KBM-7 (cell line): ENCODE measurements at regions not wholly inside any gene's neighbourhood (a gene's known extent, or its start where the extent isn't known, plus 50 kb on each side); places are given as distances from the start of the nearest gene placed in this dataset.
A peak's percentile ranks its signal among the peaks of the same experiment; 100 is the strongest.
"Not testable (repeated sequence)": the region's sequence is repeated elsewhere in the genome, so short reads cannot be mapped to it uniquely, and the experiment has no call there.

Experiments used
- DNase-seq: peaks from one replicate; pipeline ENCODE4 v3.0.0-alpha.2; 2015
- in situ Hi-C: fragments of 300-500 bp; cut with MboI; formaldehyde crosslinking; loops from 2 replicates; pipeline ENCODE4 v1.14.3; 2020; ENCODE audit warnings: low sequenced_read_pairs, low pct_unique_long_range_greater_than_20kb, mixed read lengths

DNA sequence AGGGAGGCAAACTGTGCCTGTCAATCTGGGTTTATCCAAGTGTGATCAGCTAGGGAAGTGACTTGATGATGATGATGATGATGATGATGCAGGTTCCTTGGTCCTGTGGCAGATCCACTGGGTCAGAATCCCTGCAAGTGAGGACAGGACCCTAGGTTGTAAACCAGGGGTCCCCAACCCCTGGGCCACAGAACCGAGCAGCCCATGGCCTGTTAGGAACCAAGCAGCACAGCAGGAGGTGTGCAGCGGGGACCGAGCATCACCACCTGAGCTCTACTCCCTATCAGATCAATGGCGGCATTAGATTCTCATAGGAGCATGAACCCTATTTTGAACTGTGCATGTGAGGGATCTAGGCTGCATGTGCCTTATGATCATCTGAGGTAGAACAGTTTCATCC, 144.7 kb upstream of the PDE1C start:
- in situ Hi-C loops = loop anchor here (25.0 kb wide), 1 partner anchor 478 kb away; no protein-coding TSS in a partner anchor
- no peak for DNase-seq

- DNase-seq = no peak
- in situ Hi-C loops = loop anchor here (25.0 kb wide), 1 partner anchor 475 kb away; no protein-coding TSS in a partner anchor
These were observed 142.1 kb upstream of the PDE1C start for GRCh38 chr7:32212321-32212720.

GRCh38 chr7:32206987-32207386, 136.8 kb upstream of the PDE1C start:
- DNase-seq = peak; percentile 3
- in situ Hi-C loops = loop anchor here (25.0 kb wide), 1 partner anchor 470 kb away; no protein-coding TSS in a partner anchor

DNA sequence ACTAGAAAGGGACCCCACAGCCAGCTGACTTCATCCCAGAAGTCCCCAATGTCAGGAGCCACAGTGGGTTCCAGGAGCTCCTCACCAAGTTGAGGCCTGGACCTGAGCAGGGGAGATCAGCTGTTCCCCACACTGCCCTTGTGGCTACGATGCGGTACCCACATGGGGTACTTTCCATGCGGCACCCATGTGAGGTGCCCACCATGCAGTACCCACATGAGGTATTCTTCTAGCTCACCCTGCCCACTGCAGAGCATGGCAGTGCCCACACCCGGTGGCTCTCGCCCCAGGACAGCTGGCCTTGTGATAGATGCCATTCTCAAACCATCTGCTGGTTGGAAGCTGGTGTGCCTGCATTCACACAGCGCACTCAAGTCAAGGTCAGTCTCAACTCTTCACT, 136.3 kb upstream of the PDE1C start:
- DNase-seq = no peak
- in situ Hi-C loops = loop anchor here (25.0 kb wide), 1 partner anchor 469 kb away; no protein-coding TSS in a partner anchor

GRCh38 chr7:32205298-32205824, 135.2 kb upstream of the PDE1C start:
- in situ Hi-C loops = loop anchor here (25.0 kb wide), 1 partner anchor 468 kb away; no protein-coding TSS in a partner anchor
- not testable (repeated sequence) for DNase-seq

DNA sequence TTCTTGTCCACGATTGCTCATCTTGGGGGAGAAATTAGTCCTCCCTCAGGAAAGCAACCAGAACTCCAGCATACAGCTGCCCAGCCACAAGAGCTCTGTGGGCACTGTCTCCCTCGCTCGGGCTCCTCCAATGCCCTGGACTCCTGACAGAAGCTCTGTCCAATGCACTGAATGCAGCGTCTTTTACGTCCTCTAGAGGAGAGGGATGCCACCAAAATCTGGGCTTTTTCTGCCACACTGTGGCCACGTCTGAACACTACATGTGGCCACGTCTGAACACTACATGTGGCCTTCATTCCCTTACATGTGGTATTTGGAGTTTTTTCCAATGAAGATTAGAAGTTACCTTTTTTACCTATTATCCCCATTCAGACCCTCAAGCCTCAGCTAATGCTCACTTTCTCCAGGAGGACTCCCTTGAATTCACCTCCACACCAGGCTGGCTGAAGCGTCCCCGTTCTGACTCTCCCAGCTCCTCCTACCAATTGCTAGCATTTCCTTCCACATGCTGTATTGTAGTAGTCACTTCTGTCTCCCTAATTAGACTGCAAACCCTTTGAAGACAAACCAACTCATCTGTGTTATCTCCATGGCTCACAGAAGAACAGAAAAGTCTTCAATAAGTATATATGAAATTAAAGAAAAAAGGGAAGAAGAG, 134.3 kb upstream of the PDE1C start:
- in situ Hi-C loops = loop anchor here (25.0 kb wide), 1 partner anchor 467 kb away; no protein-coding TSS in a partner anchor
- DNase-seq = peak; percentile 66

DNA sequence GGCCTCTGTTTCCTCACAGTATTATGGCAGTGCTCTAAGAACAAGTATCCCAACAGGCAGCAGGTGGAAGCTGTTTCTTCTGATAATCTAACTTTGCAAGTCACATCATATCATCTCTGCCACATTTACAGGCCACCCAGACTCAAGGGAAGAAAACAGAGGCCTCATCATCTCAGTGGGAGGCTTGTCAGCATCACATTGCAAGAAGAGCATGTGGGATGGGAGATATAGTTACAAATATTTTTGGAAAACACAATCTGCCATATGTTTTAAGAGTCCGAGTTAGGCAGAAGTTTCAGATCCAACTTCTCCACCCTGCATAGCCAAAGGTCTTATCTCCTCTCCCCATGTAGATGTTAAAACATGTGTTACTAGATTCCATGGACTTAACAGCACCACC, 130.4 kb upstream of the PDE1C start:
- DNase-seq = no peak
- in situ Hi-C loops = loop anchor here (25.0 kb wide), 1 partner anchor 463 kb away; no protein-coding TSS in a partner anchor

- DNase-seq = no peak
- in situ Hi-C loops = no loop called here
These were observed 124.3 kb upstream of the PDE1C start for GRCh38 chr7:32194537-32194936.

- in situ Hi-C loops = no loop called here
These were observed 121.1 kb upstream of the PDE1C start for GRCh38 chr7:32191305-32191704.

DNA sequence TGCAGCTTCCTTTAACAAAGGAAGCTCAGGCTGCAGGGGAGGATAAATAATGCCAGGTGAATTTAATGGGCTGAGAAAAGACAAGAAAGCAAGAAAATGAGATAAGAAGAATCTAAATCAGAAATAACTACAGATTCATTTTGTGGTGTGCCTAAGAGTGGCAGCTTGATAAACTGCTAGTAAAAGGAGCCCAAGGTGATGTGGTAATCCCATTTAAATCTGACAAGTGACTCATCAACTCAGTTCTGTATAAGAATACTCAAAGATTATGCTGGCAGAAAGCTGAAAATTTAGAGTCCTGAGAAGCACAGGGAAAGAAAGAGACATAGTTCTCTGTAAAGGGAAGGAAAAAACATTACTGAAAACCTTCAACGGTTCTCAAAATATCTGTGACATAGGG, 109.4 kb upstream of the PDE1C start:
- in situ Hi-C loops = no loop called here
- DNase-seq = no peak

More at GRCh38 chr7:32191305-32191704, 121.1 kb upstream of the PDE1C start:
- DNase-seq = no peak

DNA sequence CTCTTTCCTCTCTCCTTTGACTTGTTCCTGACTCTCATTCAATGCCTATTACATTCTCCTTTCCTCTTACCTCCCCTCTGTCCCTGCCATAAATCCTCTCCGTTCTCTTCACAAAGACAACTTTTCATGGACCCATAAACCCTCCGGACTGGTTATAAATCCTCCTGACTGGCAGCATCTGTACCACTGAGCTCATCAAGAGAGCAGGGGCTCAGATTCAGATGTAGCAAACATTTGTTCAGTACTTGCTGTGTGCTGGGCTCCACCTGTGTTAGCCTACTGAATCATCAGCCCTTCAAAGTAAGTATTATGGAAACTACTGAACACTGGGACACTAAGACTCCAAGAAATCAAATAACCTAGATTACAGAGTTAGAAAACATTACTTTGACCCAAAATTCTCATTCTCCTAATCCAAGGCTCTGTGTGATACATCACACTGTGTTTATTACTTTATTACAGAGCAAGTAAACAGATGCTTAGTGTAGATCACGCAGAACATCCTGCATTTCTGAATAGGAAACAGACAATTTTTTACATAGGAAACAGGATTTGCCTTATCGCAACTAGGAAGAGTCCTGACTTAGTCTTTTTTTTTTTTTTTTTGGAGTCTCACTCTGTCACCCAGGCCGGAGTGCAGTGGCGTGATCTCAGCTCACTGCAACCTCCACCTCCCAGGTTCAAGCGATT, 108.6 kb upstream of the PDE1C start:
- no peak for DNase-seq
- in situ Hi-C loops = no loop called here

GRCh38 chr7:32177232-32177631, 107.0 kb upstream of the PDE1C start:
- DNase-seq = no peak
- in situ Hi-C loops = no loop called here

GRCh38 chr7:32175099-32175498, 104.9 kb upstream of the PDE1C start:
- in situ Hi-C loops = no loop called here
- no peak for DNase-seq

DNA sequence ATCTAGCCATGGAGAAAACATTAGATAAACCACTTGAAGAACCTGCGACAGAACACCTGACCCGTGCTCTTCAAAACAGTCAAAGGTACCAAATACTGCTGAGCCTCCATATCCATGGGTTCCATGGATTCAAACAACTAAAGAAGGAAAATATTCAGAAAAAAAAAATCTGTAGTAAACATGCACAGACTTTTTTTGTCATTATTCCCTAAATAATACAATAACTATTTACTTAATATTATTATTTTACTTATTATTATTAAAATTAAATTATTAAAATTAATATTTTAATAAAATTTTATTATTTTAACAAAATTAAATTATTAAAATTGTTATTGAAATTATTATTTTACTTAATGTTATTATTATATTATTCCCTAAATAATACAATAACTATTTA, 101.0 kb upstream of the PDE1C start:
- no peak for DNase-seq
- in situ Hi-C loops = no loop called here

GRCh38 chr7:32170838-32171237, 100.6 kb upstream of the PDE1C start:
- in situ Hi-C loops = no loop called here
- no peak for DNase-seq

DNA sequence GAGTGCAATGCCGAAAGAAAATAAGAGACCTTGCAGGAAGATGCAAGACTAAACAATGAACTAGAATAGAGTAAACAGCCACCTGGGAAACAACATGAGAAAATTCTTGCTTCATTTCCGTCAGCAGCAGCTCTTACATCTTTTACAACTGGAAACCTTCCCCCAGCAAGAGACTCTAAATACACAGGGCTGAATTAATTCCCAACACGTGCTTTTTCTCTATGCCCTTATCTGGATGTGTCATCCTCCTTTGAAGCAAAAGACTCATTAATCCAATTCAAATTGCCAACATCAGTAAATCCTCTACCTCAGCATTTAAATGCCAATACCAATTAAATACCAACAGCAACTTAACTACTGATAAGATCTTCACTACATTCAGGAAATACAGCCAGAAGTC, 99.0 kb upstream of the PDE1C start:
- no peak for DNase-seq
- in situ Hi-C loops = no loop called here

DNA sequence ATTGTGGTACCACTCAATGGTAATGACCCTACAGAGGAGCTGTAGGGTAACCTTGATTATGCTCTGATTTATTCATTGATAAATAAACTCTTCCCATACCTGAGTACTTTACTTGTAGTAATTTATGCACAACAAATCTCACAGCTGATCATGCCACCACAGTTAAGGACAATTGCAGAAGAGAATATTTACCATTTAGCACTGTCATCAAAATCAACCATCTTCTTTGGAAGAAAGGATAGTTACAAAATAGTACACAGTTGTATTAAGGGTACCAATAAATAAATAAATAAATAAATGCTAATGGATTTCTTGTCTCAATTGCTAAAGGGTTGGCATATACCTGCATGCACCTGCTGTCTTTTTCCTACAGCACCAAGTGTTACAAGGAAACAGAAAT, 97.6 kb upstream of the PDE1C start:
- no peak for DNase-seq
- in situ Hi-C loops = no loop called here

- no peak for DNase-seq
- in situ Hi-C loops = no loop called here
These were observed 97.0 kb upstream of the PDE1C start for GRCh38 chr7:32167256-32167655.

GRCh38 chr7:32164341-32164996, 94.3 kb upstream of the PDE1C start:
- peak; percentile 5 for DNase-seq
- in situ Hi-C loops = no loop called here

DNA sequence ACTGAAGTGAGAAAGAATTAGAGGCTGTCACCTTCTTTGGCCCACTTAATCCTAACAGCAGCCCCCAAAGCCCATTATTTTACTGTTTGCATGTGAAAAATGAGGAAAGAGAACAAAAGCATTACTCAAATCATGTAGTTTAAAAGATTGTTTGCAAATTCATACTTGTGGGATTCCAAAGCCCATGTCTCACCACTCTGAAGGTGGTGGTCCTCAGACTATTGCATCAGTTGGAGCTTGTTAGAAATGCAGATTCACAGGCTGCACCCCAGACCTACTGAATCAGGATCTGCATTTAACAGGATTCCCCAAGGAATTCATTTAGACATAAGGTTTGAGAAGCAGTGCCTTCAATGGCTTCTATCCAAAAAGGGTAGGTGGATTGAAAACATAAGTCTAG, 93.7 kb upstream of the PDE1C start:
- no peak for DNase-seq
- in situ Hi-C loops = no loop called here
